HFFc6 (cell line): ENCODE measurements at regions not wholly inside any gene's neighbourhood (a gene's known extent, or its start where the extent isn't known, plus 50 kb on each side); places are given as distances from the start of the nearest gene placed in this dataset.

Experiments used
- DNase-seq: peaks from one replicate; pipeline ENCODE4 v3.0.0-alpha.2; 2018
- H3K27ac Mint-ChIP-seq: 2 replicates; pipeline ENCODE4 v1.8.0; 2020; ENCODE audit warnings: mild to moderate bottlenecking, mixed read lengths
- H3K27me3 Mint-ChIP-seq: 2 replicates; pipeline ENCODE4 v1.8.0; 2021; ENCODE audit warnings: mild to moderate bottlenecking, moderate library complexity, mixed read lengths; ENCODE audit not compliant: insufficient read depth
- H3K36me3 Mint-ChIP-seq: 2 replicates; pipeline ENCODE4 v1.8.0; 2021; ENCODE audit warnings: low read depth, mixed read lengths
- H3K4me1 Mint-ChIP-seq: 2 replicates; pipeline ENCODE4 v1.8.0; 2020; ENCODE audit warnings: low read depth, mixed read lengths
- H3K4me3 Mint-ChIP-seq: 2 replicates; pipeline ENCODE4 v1.8.0; 2020; ENCODE audit warnings: mild to moderate bottlenecking, moderate library complexity, mixed read lengths
- H3K9me3 Mint-ChIP-seq: 2 replicates; pipeline ENCODE4 v1.8.0; 2020; ENCODE audit warnings: mild to moderate bottlenecking, mixed read lengths
- TF ChIP-seq, protein P1 (sequence below): fragments of 200-600 bp; sonication (generic); IDR thresholded peaks from 2 replicates; pipeline ENCODE4 v1.5.0; 2021; ENCODE audit warnings: antibody characterized with exemption, mild to moderate bottlenecking

DNA sequence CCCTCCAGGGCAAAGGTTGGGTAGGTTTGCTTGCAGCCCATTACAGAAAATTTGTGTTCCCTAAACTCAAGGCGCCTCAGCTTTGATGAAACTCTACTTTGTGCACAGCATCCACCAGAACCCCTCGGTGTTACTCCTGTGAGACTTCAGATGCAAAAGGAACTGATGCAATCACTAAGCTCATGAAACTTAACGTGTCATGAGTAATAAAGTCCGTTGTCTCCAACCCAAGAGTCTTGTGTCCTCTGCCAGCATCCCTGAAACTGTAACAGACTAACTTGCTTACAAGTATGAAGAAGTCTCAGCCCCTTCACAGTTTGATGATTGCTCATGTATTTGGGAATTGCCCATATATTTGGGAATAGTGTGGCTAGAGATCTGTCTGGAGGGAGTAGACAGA, 74.8 kb upstream of the MARCHF10 start:
- no peaks in the 10 kb centered on the region for H3K27me3 Mint-ChIP-seq
- no peaks in the 10 kb centered on the region for H3K36me3 Mint-ChIP-seq
- H3K4me3 Mint-ChIP-seq = no peak overlapping the region
- TF ChIP-seq, protein P1, sequence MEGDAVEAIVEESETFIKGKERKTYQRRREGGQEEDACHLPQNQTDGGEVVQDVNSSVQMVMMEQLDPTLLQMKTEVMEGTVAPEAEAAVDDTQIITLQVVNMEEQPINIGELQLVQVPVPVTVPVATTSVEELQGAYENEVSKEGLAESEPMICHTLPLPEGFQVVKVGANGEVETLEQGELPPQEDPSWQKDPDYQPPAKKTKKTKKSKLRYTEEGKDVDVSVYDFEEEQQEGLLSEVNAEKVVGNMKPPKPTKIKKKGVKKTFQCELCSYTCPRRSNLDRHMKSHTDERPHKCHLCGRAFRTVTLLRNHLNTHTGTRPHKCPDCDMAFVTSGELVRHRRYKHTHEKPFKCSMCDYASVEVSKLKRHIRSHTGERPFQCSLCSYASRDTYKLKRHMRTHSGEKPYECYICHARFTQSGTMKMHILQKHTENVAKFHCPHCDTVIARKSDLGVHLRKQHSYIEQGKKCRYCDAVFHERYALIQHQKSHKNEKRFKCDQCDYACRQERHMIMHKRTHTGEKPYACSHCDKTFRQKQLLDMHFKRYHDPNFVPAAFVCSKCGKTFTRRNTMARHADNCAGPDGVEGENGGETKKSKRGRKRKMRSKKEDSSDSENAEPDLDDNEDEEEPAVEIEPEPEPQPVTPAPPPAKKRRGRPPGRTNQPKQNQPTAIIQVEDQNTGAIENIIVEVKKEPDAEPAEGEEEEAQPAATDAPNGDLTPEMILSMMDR = no peak
- peak; percentile 41 for DNase-seq
- no peak overlapping the region for H3K27ac Mint-ChIP-seq
- no peaks in the 10 kb centered on the region for H3K9me3 Mint-ChIP-seq
- peaks cover 18% of the 10 kb centered on the region for H3K4me1 Mint-ChIP-seq

DNA sequence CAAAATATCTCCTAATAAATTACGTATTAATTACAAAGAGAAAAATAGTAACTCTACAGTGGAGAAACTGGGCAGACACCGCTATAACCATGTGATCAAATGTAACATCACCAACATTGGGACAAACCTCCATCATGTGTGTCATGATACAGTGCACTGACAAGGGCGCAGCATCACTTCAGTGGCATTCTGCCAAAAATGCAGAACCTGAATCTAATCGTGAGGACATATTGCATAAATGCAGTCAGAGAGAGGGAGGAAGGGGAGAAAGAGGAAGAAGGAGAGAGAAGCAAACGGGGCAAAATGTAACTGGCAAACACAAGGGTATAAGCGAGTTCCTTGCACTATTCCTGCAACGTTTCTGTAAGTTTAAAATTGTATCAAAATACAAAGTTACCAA, 74.2 kb upstream of the MARCHF10 start:
- Mint-ChIP-seq H3K36me3 (no peaks in the 10 kb centered on the region), H3K27ac (no peak overlapping the region), H3K4me1 (peaks cover 18% of the 10 kb centered on the region), H3K4me3 (no peak overlapping the region), H3K9me3 (no peaks in the 10 kb centered on the region), H3K27me3 (no peaks in the 10 kb centered on the region)
- no peak for DNase-seq
- TF ChIP-seq, protein P1 = no peak

DNA sequence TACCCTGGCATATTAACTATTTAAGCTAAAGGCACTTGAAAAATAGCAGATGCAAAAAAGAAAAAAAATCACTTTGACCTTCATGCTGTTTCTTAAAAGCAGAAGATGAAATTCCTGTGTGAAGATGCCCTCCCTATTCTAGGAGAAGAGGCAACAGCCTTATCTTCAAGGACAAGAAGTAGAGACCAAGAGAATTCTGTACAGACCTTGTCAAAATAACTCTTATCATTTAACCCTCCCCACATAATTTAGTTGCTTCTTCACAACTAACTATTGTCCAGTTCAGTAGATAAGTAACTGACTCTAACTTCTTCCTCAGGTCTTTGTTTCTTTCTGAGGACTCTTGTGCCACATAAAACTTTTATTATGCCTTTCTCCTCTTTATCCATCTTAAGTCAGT, 72.0 kb upstream of the MARCHF10 start:
- no peak overlapping the region for H3K27ac Mint-ChIP-seq
- no peaks in the 10 kb centered on the region for H3K9me3 Mint-ChIP-seq
- H3K4me3 Mint-ChIP-seq = no peak overlapping the region
- TF ChIP-seq, protein P1 = no peak
- H3K4me1 Mint-ChIP-seq = peaks cover 40% of the 10 kb centered on the region
- no peaks in the 10 kb centered on the region for H3K36me3 Mint-ChIP-seq
- no peak for DNase-seq
- peaks cover 2% of the 10 kb centered on the region; the same call in 1 of the 2 replicates for H3K27me3 Mint-ChIP-seq

DNA sequence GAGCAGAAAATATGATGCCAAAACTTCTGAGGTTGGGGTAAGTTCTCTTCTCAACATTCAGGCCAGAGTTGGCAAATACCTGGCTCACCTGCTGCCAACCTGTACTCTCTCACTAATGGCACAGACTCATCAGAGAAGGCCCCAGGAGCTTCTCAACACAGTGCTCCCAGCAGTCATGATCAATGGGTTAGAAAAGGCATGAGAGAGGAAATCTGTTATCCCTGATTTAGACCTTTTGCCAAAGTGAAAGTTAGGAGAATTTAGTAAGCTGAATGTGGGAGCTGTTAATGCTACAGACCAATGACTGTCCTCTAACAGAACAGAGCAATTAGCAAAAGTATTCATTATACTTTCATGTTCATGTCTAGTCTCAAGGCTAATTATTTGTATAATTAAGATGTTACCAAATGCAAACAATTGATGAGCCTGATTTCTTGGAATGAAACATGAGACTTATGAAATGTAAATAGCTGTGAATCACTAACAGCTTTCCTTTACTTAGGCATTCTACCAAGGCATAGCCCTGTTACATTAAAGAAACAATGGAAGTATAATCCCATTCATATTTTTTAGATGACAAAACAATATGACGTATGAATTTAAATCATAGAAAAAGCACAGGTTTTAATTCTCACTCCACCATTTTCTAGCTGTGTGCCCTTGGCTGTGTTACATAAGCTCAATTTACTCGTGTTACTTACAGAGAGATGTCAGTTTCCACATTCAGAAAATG, 68.7 kb upstream of the MARCHF10 start:
- Mint-ChIP-seq H3K27me3 (peaks cover 2% of the 10 kb centered on the region; the same call in 1 of the 2 replicates), H3K27ac (peak overlapping the region; percentile 54), H3K4me1 (peaks cover 28% of the 10 kb centered on the region), H3K9me3 (no peaks in the 10 kb centered on the region), H3K36me3 (no peaks in the 10 kb centered on the region), H3K4me3 (peak overlapping the region; percentile 66)
- TF ChIP-seq, protein P1 = no peak
- DNase-seq = no peak

DNA sequence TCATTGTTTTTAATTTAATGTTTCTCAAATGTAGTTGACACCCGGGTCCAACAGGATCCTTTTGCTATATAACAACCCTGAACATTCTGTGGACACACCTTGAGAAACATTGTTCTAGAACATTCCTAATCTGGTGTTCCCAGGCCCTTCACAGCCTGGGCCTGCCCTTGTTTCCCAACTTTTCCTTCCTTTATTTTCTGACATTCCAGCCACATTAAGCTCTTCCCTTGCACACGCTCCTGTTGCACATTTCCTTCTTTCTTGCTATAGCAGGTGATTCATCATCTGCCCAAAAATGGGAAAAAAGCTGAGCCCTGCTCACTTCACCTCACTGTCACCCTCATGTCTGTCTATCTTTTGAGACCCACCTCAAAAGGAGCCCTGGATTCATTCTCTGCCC, 67.9 kb upstream of the MARCHF10 start:
- no peak for DNase-seq
- H3K4me3 Mint-ChIP-seq = peak overlapping the region; percentile 66; the same call in 1 of the 2 replicates
- H3K36me3 Mint-ChIP-seq = no peaks in the 10 kb centered on the region
- peaks cover 28% of the 10 kb centered on the region for H3K4me1 Mint-ChIP-seq
- TF ChIP-seq, protein P1 = no peak
- peak overlapping the region; percentile 54 for H3K27ac Mint-ChIP-seq
- peaks cover 2% of the 10 kb centered on the region; the same call in 1 of the 2 replicates for H3K27me3 Mint-ChIP-seq
- H3K9me3 Mint-ChIP-seq = no peaks in the 10 kb centered on the region
